Neuron (in vitro differentiated cells): ENCODE measurements at regions not wholly inside any gene's neighbourhood (a gene's known extent, or its start where the extent isn't known, plus 50 kb on each side); places are given as distances from the start of the nearest gene placed in this dataset.

ENCODE experiments used
- H2AFZ ChIP-seq: one replicate; pipeline ENCODE4 v1.6.1; 2013; ENCODE audit warnings: low read depth, mild to moderate bottlenecking, inconsistent platforms, low read length, moderate library complexity
- H3K27me3 ChIP-seq: one replicate; pipeline ENCODE4 v1.6.1; 2013; ENCODE audit warnings: low read length; ENCODE audit not compliant: insufficient read depth
- H3K36me3 ChIP-seq: one replicate; pipeline ENCODE4 v1.6.1; 2013; ENCODE audit warnings: low read length; ENCODE audit not compliant: insufficient read depth
- H3K4me1 ChIP-seq: one replicate; pipeline ENCODE4 v1.6.1; 2013; ENCODE audit warnings: low read length; ENCODE audit not compliant: insufficient read depth
- H3K4me3 ChIP-seq: 2 replicates; pipeline ENCODE4 v1.5.1; 2013; ENCODE audit warnings: mild to moderate bottlenecking, low read length, moderate library complexity
- H3K9me3 ChIP-seq: one replicate; pipeline ENCODE4 v1.6.1; 2013; ENCODE audit warnings: low read length

- Histone ChIP-seq H2AFZ (no peak overlapping the region), H3K9me3 (no peaks in the 10 kb centered on the region), H3K27me3 (no peaks in the 10 kb centered on the region), H3K4me1 (no peaks in the 10 kb centered on the region), H3K36me3 (no peaks in the 10 kb centered on the region), H3K4me3 (no peak overlapping the region)
These were observed 540.5 kb downstream of the SLC4A3 start for GRCh38 chr2:220167956-220168355.

- H2AFZ ChIP-seq = no peak overlapping the region
- no peaks in the 10 kb centered on the region for H3K27me3 ChIP-seq
- H3K36me3 ChIP-seq = no peaks in the 10 kb centered on the region
- no peak overlapping the region for H3K4me3 ChIP-seq
- no peaks in the 10 kb centered on the region for H3K9me3 ChIP-seq
- H3K4me1 ChIP-seq = no peaks in the 10 kb centered on the region
These were observed 541.6 kb downstream of the SLC4A3 start for GRCh38 chr2:220168891-220169546.

- H2AFZ ChIP-seq = no peak overlapping the region
- no peaks in the 10 kb centered on the region for H3K27me3 ChIP-seq
- no peaks in the 10 kb centered on the region for H3K4me1 ChIP-seq
- no peaks in the 10 kb centered on the region for H3K36me3 ChIP-seq
- no peaks in the 10 kb centered on the region for H3K9me3 ChIP-seq
- H3K4me3 ChIP-seq = no peak overlapping the region
These were observed 547.4 kb downstream of the SLC4A3 start for GRCh38 chr2:220174826-220175225.

GRCh38 chr2:220175967-220176366, 548.5 kb downstream of the SLC4A3 start:
- Histone ChIP-seq H2AFZ (no peak overlapping the region), H3K36me3 (no peaks in the 10 kb centered on the region), H3K27me3 (no peaks in the 10 kb centered on the region), H3K9me3 (no peaks in the 10 kb centered on the region), H3K4me3 (no peak overlapping the region), H3K4me1 (no peaks in the 10 kb centered on the region)

GRCh38 chr2:220178991-220179695, 551.7 kb downstream of the SLC4A3 start:
- H3K27me3 ChIP-seq = no peaks in the 10 kb centered on the region
- H3K36me3 ChIP-seq = no peaks in the 10 kb centered on the region
- no peaks in the 10 kb centered on the region for H3K9me3 ChIP-seq
- no peak overlapping the region for H2AFZ ChIP-seq
- no peak overlapping the region for H3K4me3 ChIP-seq
- H3K4me1 ChIP-seq = no peaks in the 10 kb centered on the region

GRCh38 chr2:220181165-220181564, 553.7 kb downstream of the SLC4A3 start:
- H3K27me3 ChIP-seq = no peaks in the 10 kb centered on the region

GRCh38 chr2:220182790-220183189, 555.4 kb downstream of the SLC4A3 start:
- Histone ChIP-seq H3K27me3 (no peaks in the 10 kb centered on the region), H3K9me3 (no peaks in the 10 kb centered on the region), H3K4me3 (no peak overlapping the region), H2AFZ (no peak overlapping the region), H3K36me3 (no peaks in the 10 kb centered on the region), H3K4me1 (no peaks in the 10 kb centered on the region)

More at GRCh38 chr2:220181165-220181564, 553.7 kb downstream of the SLC4A3 start:
- Histone ChIP-seq H3K9me3 (no peaks in the 10 kb centered on the region), H3K36me3 (no peaks in the 10 kb centered on the region), H3K4me3 (no peak overlapping the region), H3K4me1 (no peaks in the 10 kb centered on the region), H2AFZ (no peak overlapping the region)

- Histone ChIP-seq H2AFZ (no peak overlapping the region), H3K9me3 (no peaks in the 10 kb centered on the region), H3K4me3 (no peak overlapping the region), H3K27me3 (no peaks in the 10 kb centered on the region), H3K4me1 (no peaks in the 10 kb centered on the region), H3K36me3 (no peaks in the 10 kb centered on the region)
These were observed 558.4 kb downstream of the SLC4A3 start for GRCh38 chr2:220185766-220186305.

- Histone ChIP-seq H3K9me3 (no peaks in the 10 kb centered on the region), H3K36me3 (no peaks in the 10 kb centered on the region), H3K4me3 (no peak overlapping the region), H3K27me3 (no peaks in the 10 kb centered on the region), H3K4me1 (no peaks in the 10 kb centered on the region), H2AFZ (no peak overlapping the region)
These were observed 560.6 kb downstream of the SLC4A3 start for GRCh38 chr2:220188031-220188430.

- Histone ChIP-seq H3K36me3 (no peaks in the 10 kb centered on the region), H3K4me3 (no peak overlapping the region), H3K27me3 (no peaks in the 10 kb centered on the region), H3K9me3 (no peaks in the 10 kb centered on the region), H3K4me1 (no peaks in the 10 kb centered on the region), H2AFZ (no peak overlapping the region)
These were observed 563.6 kb downstream of the SLC4A3 start for GRCh38 chr2:220191031-220191430.

GRCh38 chr2:220191737-220192136, 564.3 kb downstream of the SLC4A3 start:
- Histone ChIP-seq H3K4me1 (no peaks in the 10 kb centered on the region), H2AFZ (no peak overlapping the region), H3K27me3 (no peaks in the 10 kb centered on the region), H3K9me3 (no peaks in the 10 kb centered on the region), H3K36me3 (no peaks in the 10 kb centered on the region), H3K4me3 (no peak overlapping the region)

- H3K36me3 ChIP-seq = no peaks in the 10 kb centered on the region
- no peaks in the 10 kb centered on the region for H3K4me1 ChIP-seq
- H2AFZ ChIP-seq = no peak overlapping the region
- H3K9me3 ChIP-seq = no peaks in the 10 kb centered on the region
- no peak overlapping the region for H3K4me3 ChIP-seq
- no peaks in the 10 kb centered on the region for H3K27me3 ChIP-seq
These were observed 565.7 kb downstream of the SLC4A3 start for GRCh38 chr2:220192994-220193753.
